GM12891 (cell line): ENCODE measurements at regions not wholly inside any gene's neighbourhood (a gene's known extent, or its start where the extent isn't known, plus 50 kb on each side); places are given as distances from the start of the nearest gene placed in this dataset.

Experiments used
- POLR2A ChIP-seq: IDR thresholded peaks from 2 replicates; pipeline ENCODE4 v1.6.1; 2011; ENCODE audit warnings: low read depth, low read length, control low read depth
- POLR2AphosphoS5 ChIP-seq: IDR thresholded peaks from 2 replicates; pipeline ENCODE4 v1.6.1; 2011; ENCODE audit warnings: low read depth, low read length, control low read depth
- POU2F2 ChIP-seq: IDR thresholded peaks from 2 replicates; pipeline ENCODE4 v1.6.1; 2011; ENCODE audit warnings: low read depth, mild to moderate bottlenecking, control low read depth, low read length, moderate library complexity
- SPI1 ChIP-seq: IDR thresholded peaks from 2 replicates; pipeline ENCODE4 v1.6.1; 2011; ENCODE audit warnings: low read depth, low read length, control low read depth
- TAF1 ChIP-seq: IDR thresholded peaks from 2 replicates; pipeline ENCODE4 v1.6.1; 2011; ENCODE audit warnings: low read depth, low read length, control low read depth

DNA sequence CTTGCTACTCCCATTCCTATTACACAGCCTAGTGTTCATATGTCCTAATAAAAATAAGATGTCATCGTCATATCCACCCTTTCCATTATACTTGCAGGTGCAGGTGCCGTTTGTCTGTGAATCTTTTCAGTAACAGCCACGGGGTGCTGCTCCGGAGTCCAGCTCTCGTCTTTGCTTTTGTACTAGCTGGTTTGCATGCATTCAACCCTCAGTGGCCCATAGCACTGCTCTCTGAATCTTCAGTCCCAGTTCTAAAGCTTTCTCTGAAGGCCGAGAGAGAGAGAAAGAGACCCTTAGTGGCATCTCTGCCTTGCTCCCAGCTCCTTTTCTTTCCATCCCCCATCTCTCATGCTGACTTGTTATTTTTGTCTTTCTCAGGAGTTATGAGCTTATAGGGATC lies 468.5 kb downstream of the TMEM232 start:
- TF ChIP-seq POLR2AphosphoS5, result no peak
- TF ChIP-seq TAF1, result no peak
- no peak for TF ChIP-seq POLR2A
- no peak for TF ChIP-seq POU2F2
- no peak for TF ChIP-seq SPI1
